ENCODE measurements at regions not wholly inside any gene's neighbourhood (a gene's known extent, or its start where the extent isn't known, plus 50 kb on each side); places are given as distances from the start of the nearest gene placed in this dataset.
A peak's percentile ranks its signal among the peaks of the same experiment; 100 is the strongest.

DNA sequence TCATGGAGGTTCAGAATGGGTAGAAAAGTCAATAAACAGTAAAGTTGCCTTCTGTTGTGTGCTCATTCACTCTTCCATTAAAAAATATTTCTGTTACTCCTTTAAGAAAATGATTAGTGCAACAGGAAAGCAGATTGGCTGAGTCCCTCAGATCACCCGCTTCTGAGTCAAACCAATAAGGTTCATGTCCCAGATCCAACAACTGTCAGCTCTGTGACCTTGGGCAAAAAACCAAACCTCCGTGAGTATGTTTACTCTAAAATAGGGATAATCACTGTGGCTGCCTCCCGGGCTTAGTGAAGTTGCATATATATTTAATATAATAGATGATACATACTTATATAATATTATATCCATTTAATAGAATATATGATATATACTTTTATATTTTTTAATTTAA, 698.5 kb upstream of the RBFOX1 start:
- FAIRE-seq (no peak), DNase-seq (ENCODE audit: low spot score in 2 of 2) (no peak)

- no peak for FAIRE-seq
- no peak for DNase-seq (ENCODE audit: low spot score in 2 of 2)
Observed at GRCh38 chr16:6633456-6633855, 699.2 kb upstream of the RBFOX1 start.

DNA sequence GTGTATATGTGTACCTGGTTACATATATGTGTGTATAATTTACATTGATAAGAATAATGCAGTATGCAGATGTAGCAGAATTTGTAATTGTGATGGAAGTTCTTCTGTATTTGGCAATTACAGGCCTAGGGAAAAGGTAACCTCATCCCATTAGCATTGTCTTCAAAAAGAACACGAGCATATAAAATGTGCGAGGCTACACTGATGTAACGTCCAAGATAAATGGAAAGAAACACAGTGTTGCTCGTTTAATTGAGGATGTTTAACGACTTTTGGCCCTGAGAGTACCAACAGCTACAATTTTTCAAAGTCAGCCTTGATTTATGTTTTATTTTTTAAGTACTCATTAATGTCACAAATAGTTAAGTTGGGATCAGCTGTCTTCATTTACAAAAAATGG, 703.5 kb upstream of the RBFOX1 start:
- FAIRE-seq (no peak), DNase-seq (ENCODE audit: low spot score in 2 of 2) (no peak)

DNA sequence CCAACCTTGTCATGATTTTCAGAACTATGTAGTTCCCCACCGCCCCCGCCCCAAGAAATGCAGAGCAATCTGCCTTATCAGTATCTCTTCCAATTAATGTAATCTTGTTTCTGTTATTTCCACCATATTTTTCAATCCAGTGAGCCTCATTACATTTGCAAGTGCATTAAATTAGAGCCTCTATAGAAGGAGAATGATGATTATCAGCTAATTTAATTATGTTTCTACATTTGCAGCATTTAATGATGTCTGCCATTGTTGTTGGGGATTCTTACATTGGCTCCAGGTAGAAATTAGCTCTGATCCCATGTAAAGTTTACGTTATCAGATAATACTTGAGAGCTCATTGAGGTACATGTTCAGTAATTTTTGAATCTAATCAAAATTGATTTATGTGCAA, 707.0 kb upstream of the RBFOX1 start:
- DNase-seq (ENCODE audit: low spot score in 2 of 2) (no peak), FAIRE-seq (no peak)

DNA sequence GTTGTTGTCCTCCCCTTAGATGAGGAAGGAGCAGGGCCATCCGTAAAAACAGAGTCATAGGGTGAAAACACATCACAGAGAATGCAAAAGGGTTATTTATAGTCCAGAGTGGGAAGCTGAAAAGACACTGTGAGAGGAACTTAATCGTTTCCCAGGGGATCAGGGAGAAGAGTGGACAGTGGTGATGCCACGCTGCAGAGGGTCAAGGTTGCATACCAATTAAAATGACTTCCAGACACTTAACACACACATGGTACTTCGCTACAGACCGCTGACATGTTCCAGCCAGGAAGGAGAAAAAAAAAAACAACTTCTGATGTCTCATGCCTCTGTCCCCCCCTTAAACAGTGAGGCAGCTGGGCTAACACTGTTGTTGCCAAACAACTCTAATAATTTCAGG, 713.8 kb upstream of the RBFOX1 start:
- no peak for FAIRE-seq
- DNase-seq (ENCODE audit: low spot score in 2 of 2): no peak

DNA sequence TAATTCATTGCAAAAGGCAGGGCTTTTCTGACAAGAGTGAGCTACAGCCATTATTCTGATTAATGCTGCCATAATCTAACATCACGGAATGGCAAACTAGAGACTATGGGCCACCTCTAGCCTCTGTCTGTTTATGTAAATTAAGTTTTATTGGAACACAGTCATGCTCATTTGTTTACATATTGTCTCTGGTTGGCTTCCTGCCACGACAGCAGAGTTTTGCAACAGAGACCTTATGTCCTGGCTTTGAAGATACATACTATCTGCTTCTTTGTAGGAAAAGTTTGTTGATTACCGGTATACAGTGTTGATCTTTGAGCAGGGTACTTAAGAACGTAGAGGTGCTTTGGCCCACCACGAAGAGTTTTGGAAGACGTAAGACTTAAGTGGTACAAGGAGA, 715.9 kb upstream of the RBFOX1 start:
- FAIRE-seq (no peak), DNase-seq (ENCODE audit: low spot score in 2 of 2) (no peak)

- DNase-seq (ENCODE audit: low spot score in 2 of 2): no peak
- no peak for FAIRE-seq
Observed at GRCh38 chr16:6615636-6616035, 717.0 kb upstream of the RBFOX1 start.

DNA sequence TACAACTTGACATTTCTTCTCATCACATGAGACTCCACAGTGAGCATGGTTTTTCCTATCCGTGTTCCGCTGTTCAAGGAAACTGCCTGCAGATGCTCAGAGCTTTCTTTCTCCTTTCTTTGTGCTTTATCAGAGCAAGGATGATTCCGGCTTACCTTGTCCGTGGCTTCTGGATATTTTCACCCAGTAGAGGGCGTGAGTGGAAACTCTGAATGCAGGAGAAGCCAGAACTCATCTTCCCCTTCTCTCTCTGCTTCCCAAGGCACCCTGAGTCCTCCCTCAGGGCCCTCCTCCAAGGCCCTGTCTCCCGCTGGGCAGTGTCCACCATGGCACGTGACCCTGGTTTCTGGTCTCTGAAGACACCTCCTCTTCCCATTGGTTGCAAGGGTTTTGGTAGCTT, 721.1 kb upstream of the RBFOX1 start:
- DNase-seq (ENCODE audit: low spot score in 2 of 2) (no peak), FAIRE-seq (no peak)

GRCh38 chr16:6605490-6605889, 727.2 kb upstream of the RBFOX1 start:
- no peak for DNase-seq (ENCODE audit: low spot score in 2 of 2)
- FAIRE-seq: no peak

DNA sequence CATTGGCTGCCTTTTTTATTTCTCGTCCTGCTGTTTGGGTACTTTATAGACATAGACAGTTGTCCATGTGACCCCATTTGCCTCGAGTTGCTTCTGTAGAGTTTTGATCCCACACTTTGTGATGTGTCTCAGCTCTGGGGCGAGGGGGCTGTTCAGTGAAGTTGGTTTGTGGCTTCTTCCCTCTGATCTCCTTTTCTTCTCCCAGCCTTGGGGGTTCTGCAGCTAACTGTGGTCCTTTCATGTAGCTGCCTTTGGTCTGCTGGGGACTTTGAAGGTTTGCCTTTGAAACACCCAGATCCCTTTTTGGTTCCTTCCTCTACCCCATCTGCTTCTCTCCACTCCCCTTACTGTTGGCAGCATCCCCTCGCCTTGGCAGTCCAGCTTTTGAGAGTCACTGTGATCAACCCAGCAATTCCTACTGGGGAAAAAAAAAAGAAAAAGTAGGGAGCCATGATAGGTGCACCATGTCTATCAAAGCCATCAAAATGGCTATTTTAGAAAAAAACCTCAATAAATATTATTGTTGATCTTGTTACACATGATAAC, 728.8 kb upstream of the RBFOX1 start:
- FAIRE-seq (no peak), DNase-seq (ENCODE audit: low spot score in 2 of 2) (no peak)

DNA sequence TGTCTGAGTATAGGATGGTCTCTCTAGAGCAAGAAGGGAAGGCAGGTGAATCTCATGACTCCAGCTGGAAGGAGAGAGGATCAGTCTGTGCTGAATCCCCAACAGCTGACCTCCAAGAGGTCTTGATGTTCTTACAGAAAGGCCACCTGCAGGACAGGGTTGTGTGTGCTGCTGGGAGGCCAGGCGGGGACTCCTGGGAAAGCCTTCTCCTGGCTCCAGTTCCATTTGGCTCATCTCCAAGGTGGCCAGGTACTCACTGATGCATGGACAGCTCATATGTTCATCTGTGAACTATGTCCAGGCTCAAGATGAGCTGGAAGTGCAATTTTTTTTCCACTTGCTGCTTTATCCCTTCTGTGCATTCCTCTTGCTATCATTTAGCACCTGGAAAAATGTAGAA, 730.2 kb upstream of the RBFOX1 start:
- no peak for FAIRE-seq
- DNase-seq (ENCODE audit: low spot score in 2 of 2): no peak

DNA sequence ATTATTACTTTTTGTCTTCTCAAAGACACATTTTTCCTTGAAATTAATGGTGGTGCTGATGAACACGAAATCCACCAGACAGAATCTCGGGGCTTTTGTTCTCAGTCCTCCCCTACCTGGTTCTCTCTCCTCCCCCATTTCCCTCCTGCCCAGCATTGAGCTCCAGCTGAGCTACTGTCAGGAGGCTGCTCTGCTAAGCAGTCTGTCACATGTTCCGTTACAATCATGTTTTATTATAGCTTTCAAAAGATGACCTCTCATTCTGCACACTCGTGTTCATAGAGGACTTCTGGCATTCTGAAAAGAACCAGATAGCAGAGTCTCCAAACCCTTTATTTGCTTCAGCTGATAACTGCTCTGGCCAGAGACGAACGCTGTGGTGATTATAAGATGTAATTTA, 732.5 kb upstream of the RBFOX1 start:
- FAIRE-seq (no peak), DNase-seq (ENCODE audit: low spot score in 2 of 2) (no peak)

- DNase-seq (ENCODE audit: low spot score in 2 of 2): no peak
- no peak for FAIRE-seq
Observed at GRCh38 chr16:6593799-6594198, 738.8 kb upstream of the RBFOX1 start.

DNA sequence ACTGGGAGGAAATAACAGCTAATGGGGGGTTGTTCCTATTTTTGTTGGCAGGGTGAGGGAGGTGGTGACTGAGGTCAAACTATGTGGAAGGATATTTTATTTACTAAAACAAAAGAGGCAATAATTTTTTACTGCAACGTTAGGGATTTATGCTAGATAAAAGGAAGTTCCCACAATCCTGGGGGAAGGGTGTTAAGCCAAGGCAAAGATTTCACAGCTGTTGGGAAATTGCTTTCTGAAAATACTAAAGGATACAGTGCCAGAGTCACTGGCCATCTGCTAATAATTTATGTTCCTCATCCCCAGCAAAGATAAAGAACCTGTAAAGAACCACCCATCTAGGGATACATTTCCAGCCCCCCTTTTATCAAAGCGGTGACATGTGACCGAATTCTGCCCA, 756.0 kb upstream of the RBFOX1 start:
- FAIRE-seq (no peak), DNase-seq (ENCODE audit: low spot score in 2 of 2) (no peak)

DNA sequence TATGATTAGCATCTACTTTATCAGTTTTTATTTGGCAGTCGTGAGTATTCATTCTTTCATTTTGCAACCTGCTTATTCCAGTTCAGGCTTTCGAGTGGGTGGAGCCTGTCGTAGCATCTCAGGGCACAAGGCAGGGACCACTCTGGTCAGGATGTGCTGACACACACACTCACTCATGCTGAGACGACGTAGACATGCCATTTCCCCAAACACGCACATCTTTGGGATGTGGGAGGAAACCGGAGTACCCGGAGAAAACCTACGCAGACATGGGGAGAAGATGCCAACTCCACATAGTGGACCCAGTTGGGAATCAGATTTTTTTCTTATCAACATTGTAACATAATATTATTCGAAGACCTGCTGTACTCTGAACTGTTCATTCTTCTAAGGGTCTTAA, 756.5 kb upstream of the RBFOX1 start:
- no peak for FAIRE-seq
- no peak for DNase-seq (ENCODE audit: low spot score in 2 of 2)

GRCh38 chr16:6574146-6574545, 758.5 kb upstream of the RBFOX1 start:
- FAIRE-seq: no peak
- DNase-seq (ENCODE audit: low spot score in 2 of 2): no peak

DNA sequence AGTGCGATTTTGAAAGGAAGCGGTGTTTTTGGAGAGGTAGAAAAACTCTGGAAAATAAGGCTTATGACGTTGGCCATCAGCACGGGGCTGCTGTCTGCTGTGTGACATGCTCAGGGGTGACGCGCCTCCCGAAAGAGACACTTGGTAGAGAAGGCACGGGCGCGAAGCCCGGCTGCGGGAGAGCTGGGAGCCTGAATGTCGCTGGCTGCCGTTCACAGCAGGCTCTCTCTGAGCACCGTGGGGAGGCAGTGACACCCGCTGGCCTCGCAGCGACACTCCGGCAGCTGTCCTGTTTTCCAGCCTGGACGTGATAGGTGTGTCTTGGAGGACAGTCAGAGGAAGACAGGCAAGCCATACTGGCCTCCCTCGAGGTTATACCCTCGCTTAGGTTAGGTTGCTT, 759.1 kb upstream of the RBFOX1 start:
- FAIRE-seq: no peak

DNA sequence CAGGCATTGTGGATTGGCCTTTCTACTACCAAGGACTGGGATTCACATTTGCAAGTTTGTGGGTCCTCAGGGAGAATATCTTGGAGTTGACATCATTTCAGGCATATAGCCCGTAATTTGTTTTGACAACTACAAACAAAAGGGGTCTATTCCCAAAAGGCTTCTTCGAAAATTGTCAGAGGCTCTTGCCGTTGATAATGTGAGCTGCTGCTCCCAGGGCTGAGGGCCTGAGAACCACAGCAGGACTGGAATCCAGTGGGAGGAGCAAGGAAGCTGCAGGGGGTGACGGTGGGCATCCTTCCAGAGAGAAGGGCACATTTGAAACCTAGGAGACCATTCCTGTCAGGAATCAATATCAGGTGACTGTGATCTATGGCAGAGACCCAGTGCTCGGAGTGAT, 761.6 kb upstream of the RBFOX1 start:
- DNase-seq (ENCODE audit: low spot score in 2 of 2) (no peak), FAIRE-seq (no peak)

More for the DNA sequence above, 759.1 kb upstream of the RBFOX1 start:
- peak in 1 of 2 donors; percentile 45 for DNase-seq (ENCODE audit: low spot score in 2 of 2)

GRCh38 chr16:6570530-6570929, 762.1 kb upstream of the RBFOX1 start:
- no peak for DNase-seq (ENCODE audit: low spot score in 2 of 2)
- no peak for FAIRE-seq

DNA sequence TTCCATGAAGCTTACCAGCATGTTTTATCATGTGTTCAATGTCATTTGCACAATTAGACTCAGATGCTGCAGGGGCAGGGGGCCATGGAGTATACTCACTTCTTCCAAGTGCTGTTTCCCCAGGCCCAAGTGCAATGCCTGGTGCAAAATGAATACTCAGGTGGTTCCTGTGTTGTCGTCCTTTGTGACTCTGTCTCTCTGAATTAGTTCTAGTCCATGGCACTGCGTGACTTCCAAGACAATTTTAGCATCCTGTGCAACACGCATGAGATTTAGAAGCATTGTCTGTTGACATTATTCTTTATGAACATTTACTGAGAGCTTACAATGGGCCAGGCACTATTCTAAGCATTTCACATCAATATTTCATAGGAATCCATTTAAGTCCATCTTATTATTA, 769.7 kb upstream of the RBFOX1 start:
- FAIRE-seq (no peak), DNase-seq (ENCODE audit: low spot score in 2 of 2) (no peak)

- FAIRE-seq (no peak), DNase-seq (ENCODE audit: low spot score in 2 of 2) (no peak)
Observed at GRCh38 chr16:6560306-6561100, 772.1 kb upstream of the RBFOX1 start.

DNA sequence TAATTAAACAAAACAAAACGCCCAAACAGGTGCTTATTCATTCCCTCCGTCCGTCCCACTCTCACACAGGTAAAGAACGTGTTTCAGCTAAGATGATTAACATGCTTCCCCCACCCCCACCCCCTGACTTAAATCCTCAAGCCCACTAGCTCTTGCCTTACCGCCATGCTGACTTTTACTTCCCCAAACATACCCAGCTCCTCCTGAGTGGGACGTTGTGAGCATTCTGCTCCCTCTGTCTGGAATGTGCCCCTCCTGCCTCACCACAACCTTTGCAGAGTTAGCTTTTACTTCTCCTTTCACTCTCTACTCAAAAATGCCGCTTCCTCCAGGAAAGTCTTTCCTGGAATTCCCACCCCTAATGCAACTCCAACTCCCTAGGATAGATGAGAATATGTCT, 774.0 kb upstream of the RBFOX1 start:
- DNase-seq (ENCODE audit: low spot score in 2 of 2) (no peak), FAIRE-seq (no peak)

GRCh38 chr16:6558126-6558525, 774.5 kb upstream of the RBFOX1 start:
- no peak for FAIRE-seq
- DNase-seq (ENCODE audit: low spot score in 2 of 2): no peak

Data from frontal cortex (tissue), 3 donors.